ENCODE measurements at regions not wholly inside any gene's neighbourhood (a gene's known extent, or its start where the extent isn't known, plus 50 kb on each side); places are given as distances from the start of the nearest gene placed in this dataset.

DNA sequence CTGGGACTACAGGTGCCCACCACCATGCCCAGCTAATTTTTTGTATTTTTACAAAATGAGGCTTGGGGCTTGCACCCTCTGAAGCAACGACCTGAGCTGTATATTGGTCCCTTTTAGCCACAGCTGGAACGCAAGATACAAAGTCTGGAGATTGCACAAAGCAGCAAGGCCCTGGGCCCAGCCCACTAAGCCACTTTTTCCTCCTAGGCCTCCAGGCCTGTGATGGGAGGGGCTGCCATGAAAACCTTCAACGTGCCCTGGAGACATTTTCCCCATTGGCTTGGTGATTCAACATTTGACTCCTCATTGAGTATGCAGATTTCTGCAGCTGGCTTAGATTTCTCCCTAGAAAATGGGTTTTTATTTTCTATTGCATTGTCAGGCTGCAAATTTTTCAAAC lies 69.2 kb downstream of the CYB561 start:
- TF ChIP-seq, protein P1, sequence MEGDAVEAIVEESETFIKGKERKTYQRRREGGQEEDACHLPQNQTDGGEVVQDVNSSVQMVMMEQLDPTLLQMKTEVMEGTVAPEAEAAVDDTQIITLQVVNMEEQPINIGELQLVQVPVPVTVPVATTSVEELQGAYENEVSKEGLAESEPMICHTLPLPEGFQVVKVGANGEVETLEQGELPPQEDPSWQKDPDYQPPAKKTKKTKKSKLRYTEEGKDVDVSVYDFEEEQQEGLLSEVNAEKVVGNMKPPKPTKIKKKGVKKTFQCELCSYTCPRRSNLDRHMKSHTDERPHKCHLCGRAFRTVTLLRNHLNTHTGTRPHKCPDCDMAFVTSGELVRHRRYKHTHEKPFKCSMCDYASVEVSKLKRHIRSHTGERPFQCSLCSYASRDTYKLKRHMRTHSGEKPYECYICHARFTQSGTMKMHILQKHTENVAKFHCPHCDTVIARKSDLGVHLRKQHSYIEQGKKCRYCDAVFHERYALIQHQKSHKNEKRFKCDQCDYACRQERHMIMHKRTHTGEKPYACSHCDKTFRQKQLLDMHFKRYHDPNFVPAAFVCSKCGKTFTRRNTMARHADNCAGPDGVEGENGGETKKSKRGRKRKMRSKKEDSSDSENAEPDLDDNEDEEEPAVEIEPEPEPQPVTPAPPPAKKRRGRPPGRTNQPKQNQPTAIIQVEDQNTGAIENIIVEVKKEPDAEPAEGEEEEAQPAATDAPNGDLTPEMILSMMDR (IDR thresholded peaks at IDR 0.05; ENCODE audit: low read depth, low read length) = no peak
- DNase-seq (ENCODE audit: extremely low read depth, low read depth) = no peak

DNA sequence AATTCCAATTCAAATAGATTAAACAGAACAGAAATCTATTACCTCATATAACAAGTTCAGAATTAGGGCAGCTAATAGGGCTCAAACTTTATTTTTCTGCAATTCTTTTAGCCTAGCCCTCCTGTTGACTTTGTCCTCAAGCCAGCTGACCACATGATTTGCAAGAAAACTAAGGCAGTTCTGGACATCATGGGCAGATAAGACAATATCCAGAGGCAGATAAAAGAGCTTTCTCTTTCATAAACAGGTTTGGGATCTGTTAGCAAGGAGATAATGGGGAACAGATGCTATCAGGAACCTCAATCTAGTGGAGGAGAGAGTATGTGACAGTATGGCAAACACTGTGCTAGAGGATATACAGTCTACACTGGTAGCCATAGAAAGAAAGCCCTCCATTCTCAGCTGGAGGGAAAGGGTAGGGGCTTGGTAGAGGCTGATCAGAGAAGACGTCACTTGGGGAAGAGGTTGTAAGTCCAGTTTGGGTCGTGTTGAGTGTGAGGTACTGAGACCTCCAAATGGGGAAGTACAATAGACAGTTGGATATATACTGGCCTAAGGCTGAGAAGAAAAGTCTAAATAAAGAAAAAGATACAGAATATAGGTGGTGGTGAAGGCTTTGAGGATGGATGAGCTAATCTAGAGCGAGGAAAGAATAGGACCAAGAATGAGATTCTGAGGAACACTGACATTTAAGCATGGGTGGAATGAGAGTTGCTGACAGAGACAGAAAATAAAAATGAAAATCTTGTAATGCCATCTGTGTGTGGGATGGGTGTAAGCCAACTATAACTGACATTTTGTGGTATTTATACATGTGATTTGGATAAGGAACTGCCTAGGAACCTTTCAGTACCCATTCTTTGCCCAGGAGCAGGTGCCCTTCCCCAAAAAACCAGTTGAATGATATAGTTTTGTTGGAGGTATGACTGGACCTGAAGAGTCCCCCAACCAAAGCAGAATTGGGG lies 67.4 kb downstream of the CYB561 start:
- TF ChIP-seq, protein P1 (IDR thresholded peaks at IDR 0.05; ENCODE audit: low read depth, low read length) = no peak
- DNase-seq (ENCODE audit: extremely low read depth, low read depth) = no peak

DNA sequence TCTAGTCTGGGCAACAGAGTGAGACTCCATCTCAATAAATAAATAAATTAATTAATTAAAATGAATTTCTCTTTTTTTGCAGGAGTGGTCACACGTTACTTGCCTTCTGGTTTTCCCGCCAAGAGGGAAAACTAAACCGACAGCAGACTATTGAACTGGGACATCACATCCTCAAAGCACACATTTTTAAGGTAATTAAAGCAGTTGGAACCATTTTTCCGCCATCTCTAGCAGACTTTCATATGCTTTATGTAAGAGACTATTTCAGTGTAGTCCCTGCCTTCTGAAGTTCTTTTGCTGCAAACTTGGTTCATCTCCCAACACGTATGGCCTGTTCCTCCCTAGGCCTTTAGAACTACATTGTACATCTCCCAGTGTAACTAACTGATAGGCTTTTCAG lies 66.5 kb downstream of the CYB561 start:
- TF ChIP-seq, protein P1 (IDR thresholded peaks at IDR 0.05; ENCODE audit: low read depth, low read length) = no peak
- no peak for DNase-seq (ENCODE audit: extremely low read depth, low read depth)

DNA sequence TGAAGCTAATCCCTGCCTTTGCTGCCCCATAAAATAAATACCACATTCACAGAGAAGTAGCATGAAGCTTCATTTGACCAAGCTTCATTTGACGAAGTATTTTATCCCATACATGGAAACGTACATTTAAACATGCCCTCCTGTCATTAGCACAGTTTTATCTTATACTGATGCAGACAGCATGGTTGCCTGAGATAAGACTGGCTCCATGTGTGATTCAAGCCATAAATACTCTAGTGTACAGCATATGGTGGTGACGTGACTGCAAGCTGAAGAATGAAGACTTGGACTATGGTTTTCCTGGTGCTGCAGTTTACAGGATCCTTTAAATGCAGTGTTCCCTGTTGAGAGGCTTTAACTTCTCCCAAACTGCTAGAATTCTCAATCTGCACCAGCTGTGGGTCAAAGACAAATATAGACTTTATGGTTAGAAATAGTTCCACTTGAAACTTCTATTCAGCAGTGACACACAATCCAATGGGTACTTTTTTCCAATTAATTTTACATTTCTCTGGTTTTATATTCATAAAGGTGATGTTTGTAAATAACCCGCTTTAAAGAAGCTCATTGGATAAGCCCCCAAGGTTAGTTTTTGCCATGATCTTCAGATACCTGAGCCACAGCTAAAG lies 64.9 kb downstream of the CYB561 start:
- TF ChIP-seq, protein P1 (IDR thresholded peaks at IDR 0.05; ENCODE audit: low read depth, low read length) = no peak
- no peak for DNase-seq (ENCODE audit: extremely low read depth, low read depth)

DNA sequence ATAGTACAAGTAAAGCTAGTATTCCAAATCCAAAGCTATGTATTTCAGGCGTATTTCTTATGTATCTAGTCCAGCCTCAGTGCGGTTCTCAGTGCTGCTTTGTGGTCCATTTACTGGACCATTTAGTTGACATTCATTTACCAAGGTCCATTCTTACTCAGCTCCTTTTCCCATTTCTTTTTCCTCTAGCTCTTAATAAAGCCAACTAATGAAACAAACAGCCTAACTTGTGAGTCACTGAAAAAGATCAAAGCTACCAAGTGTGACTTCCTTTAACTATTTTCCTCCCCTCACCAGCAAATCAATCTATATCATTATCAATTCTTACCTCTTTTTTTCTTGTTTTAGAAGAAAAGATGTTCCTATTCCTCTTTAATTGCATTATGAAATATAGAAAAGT lies 64.0 kb downstream of the CYB561 start:
- DNase-seq (ENCODE audit: extremely low read depth, low read depth) = no peak
- TF ChIP-seq, protein P1 (IDR thresholded peaks at IDR 0.05; ENCODE audit: low read depth, low read length) = no peak

Measured in AG09319 (cell line).